HepG2 (cell line): ENCODE measurements at regions not wholly inside any gene's neighbourhood (a gene's known extent, or its start where the extent isn't known, plus 50 kb on each side); places are given as distances from the start of the nearest gene placed in this dataset.

Experiments
- ATAC-seq: fragments of 200-7000 bp; cut with Tn5 transposase; 3 replicates; pipeline ENCODE4 v1.9.1; 2020; ENCODE audit warnings: mild to moderate bottlenecking, moderate library complexity
- BruUV-seq: library from RNA; stranded (reverse); fragments of 400-500 nt; replicated peaks from 2 replicates; lab custom pipeline; 2021; lab: Mats Ljungman, UMichigan
- CTCF ChIA-PET: fragments of 300-600 bp; formaldehyde crosslinking; extraction: SDS; loops from one replicate; lab custom pipeline; 2021; ENCODE audit warnings: low total read pairs, inconsistent platforms, low intra/inter-chr PET ratio; lab: Yijun Ruan, JAX
- POLR2A ChIA-PET: fragments of 350-600 bp; sonication (Branson Sonifier 250); formaldehyde crosslinking; loops from one replicate; lab custom pipeline; 2020; ENCODE audit warnings: antibody characterized with exemption, inconsistent platforms; lab: Yijun Ruan, JAX
- DNase-seq: peaks from one replicate; pipeline ENCODE4 v3.0.0-alpha.2; 2015; ENCODE audit warnings: low spot score
- FAIRE-seq: peaks from 3 replicates; lab custom pipeline; 2011; peaks lifted over from hg19 to GRCh38; lab: Jason Lieb, UNC
- H2AFZ ChIP-seq: one replicate; pipeline ENCODE4 v1.6.1; 2011; ENCODE audit warnings: low read length, inconsistent platforms
- H3K27ac ChIP-seq: fragments of 300-600 bp; 3 replicates; pipeline ENCODE4 v1.8.0; 2011; ENCODE audit warnings: mixed run types, mild to moderate bottlenecking, mixed read lengths, low read length, inconsistent platforms; ENCODE audit not compliant: insufficient read depth; ENCODE audit errors: extremely low read length
- H3K27me3 ChIP-seq, 2 experiments: fragments of 200-600 bp in 1 of 2; 2 replicates in 1 of 2; 3 replicates in 1 of 2; pipeline versions ENCODE4 v1.6.0 to v1.8.0; 2011; ENCODE audit warnings: low read length in 2 of 2, mild to moderate bottlenecking in 2 of 2, moderate library complexity in 2 of 2, inconsistent platforms in 1 of 2; ENCODE audit not compliant: insufficient read depth in 2 of 2, control insufficient read depth in 1 of 2
- H3K36me3 ChIP-seq, 2 experiments: fragments of 200-600 bp in 1 of 2; replicated peaks in 1 of 2; 2 replicates in 1 of 2; 3 replicates in 1 of 2; pipeline versions ENCODE4 v1.5.1 to v1.8.0; 2011; ENCODE audit warnings: low read length in 2 of 2, inconsistent platforms in 1 of 2; ENCODE audit not compliant: insufficient read depth in 2 of 2, control insufficient read depth in 1 of 2
- H3K4me1 ChIP-seq: 2 replicates; pipeline ENCODE4 v1.5.1; 2012; ENCODE audit warnings: low read length, inconsistent platforms; ENCODE audit not compliant: insufficient read depth
- H3K4me2 ChIP-seq: 2 replicates; pipeline ENCODE4 v1.6.0; 2011; ENCODE audit warnings: low read depth, low read length, inconsistent platforms
- H3K4me3 ChIP-seq, 3 experiments: fragments of 200-600 bp in 1 of 3; sonication (generic), shearing (Covaris generic) in 1 of 3; replicated peaks in 1 of 3; 2 replicates each; pipeline ENCODE4 v1.5.1; 2011 to 2016; ENCODE audit warnings: low read length in 3 of 3, inconsistent platforms in 2 of 3, low read depth in 2 of 3, mild to moderate bottlenecking in 2 of 3, control low read depth in 1 of 3, mixed read lengths in 1 of 3; ENCODE audit not compliant: insufficient read depth in 1 of 3
- H3K79me2 ChIP-seq: one replicate; pipeline ENCODE4 v1.6.1; 2011; ENCODE audit warnings: low read length, inconsistent platforms; ENCODE audit not compliant: insufficient read depth
- H3K9ac ChIP-seq: 2 replicates; pipeline ENCODE4 v1.6.0; 2011; ENCODE audit warnings: mild to moderate bottlenecking, low read depth, low read length, inconsistent platforms; ENCODE audit not compliant: insufficient read depth
- H3K9me3 ChIP-seq: 2 replicates; pipeline ENCODE4 v1.5.1; 2012; ENCODE audit warnings: mild to moderate bottlenecking, low read length
- H4K20me1 ChIP-seq: 2 replicates; pipeline ENCODE4 v1.6.0; 2011; ENCODE audit warnings: inconsistent platforms, mild to moderate bottlenecking, low read length, moderate library complexity; ENCODE audit not compliant: insufficient read depth
- CENPT ChIP-seq: sonication (generic); formaldehyde crosslinking; IDR thresholded peaks from 2 replicates; pipeline ENCODE4 v1.8.0; 2022; ENCODE audit warnings: low read depth, mild to moderate bottlenecking, moderate library complexity, missing genetic modification reagents
- DPF2 ChIP-seq: sonication (generic); formaldehyde crosslinking; IDR thresholded peaks from 2 replicates; pipeline ENCODE4 v1.4.0; 2020; ENCODE audit warnings: mild to moderate bottlenecking, low read depth, missing genetic modification reagents, borderline replicate concordance
- FLYWCH1 ChIP-seq: sonication (generic); formaldehyde crosslinking; IDR thresholded peaks from 2 replicates; pipeline ENCODE4 v1.8.1; 2023; ENCODE audit warnings: mild to moderate bottlenecking, missing genetic modification reagents
- GTF2F1 ChIP-seq: fragments of 150-350 bp; IDR thresholded peaks from 2 replicates; pipeline ENCODE4 v1.6.1; 2014; ENCODE audit warnings: low read length
- HOXD1 ChIP-seq: sonication (generic); formaldehyde crosslinking; IDR thresholded peaks from 2 replicates; pipeline ENCODE4 v1.5.0; 2020; ENCODE audit warnings: missing genetic modification reagents
- PHF8 ChIP-seq: sonication (generic); formaldehyde crosslinking; IDR thresholded peaks from 2 replicates; pipeline ENCODE4 v1.5.0; 2020; ENCODE audit warnings: missing genetic modification reagents
- ZFP36L1 ChIP-seq: sonication (generic); formaldehyde crosslinking; IDR thresholded peaks from 2 replicates; pipeline ENCODE4 v1.8.0; 2022; ENCODE audit warnings: mild to moderate bottlenecking, missing genetic modification reagents, moderate library complexity
- ZKSCAN8 ChIP-seq: IDR thresholded peaks from 2 replicates; pipeline ENCODE4 v1.6.1; 2016; ENCODE audit warnings: borderline replicate concordance, missing genetic modification reagents, missing compliant biosample characterization
- in situ Hi-C: cut with HindIII; loops from 2 replicates; pipeline ENCODE4 v1.10.0; 2017; ENCODE audit warnings: low pct_unique_long_range_greater_than_20kb; ENCODE audit not compliant: extremely low pct_ligation_motif_present
- intact Hi-C: fragments of 100-400 bp; cut with micrococcal nuclease; formaldehyde crosslinking; loops from one replicate; pipeline ENCODE4 v1.10.0; 2022; ENCODE audit not compliant: unreplicated experiment
- TF ChIP-seq, protein P1 (sequence below): sonication (generic); formaldehyde crosslinking; IDR thresholded peaks from 2 replicates; pipeline ENCODE4 v1.4.0; 2020; ENCODE audit warnings: missing genetic modification reagents, mild to moderate bottlenecking, borderline replicate concordance
- TF ChIP-seq, protein P2 (sequence below): sonication (generic); formaldehyde crosslinking; IDR thresholded peaks from 2 replicates; pipeline ENCODE4 v1.4.0; 2020; ENCODE audit warnings: missing genetic modification reagents
- TF ChIP-seq, protein P3 (sequence below): sonication (generic); formaldehyde crosslinking; IDR thresholded peaks from 2 replicates; pipeline ENCODE4 v1.5.0; 2020; ENCODE audit warnings: missing genetic modification reagents, mild to moderate bottlenecking, borderline replicate concordance

DNA sequence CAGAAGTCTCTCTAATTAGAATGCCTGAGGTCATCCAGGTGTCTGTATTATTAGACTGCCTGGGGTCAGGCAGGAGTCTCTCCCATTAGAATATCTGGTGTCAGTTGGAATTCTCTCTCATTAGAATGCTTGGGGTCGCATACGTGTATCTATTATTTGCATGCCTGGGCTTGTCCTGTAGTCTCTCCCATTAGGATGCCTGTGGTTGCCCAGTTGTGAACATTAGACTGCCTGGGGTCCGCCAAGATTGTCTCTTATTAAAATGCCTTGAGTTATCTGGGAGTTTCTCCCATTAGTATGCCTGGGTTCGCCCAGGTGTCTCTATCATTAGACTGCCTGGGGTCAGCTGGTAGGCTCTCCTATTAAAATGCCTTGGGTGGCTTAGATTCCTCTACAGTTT, 1494.7 kb downstream of the UQCRFS1 start (continued):
- TF ChIP-seq, protein P1, sequence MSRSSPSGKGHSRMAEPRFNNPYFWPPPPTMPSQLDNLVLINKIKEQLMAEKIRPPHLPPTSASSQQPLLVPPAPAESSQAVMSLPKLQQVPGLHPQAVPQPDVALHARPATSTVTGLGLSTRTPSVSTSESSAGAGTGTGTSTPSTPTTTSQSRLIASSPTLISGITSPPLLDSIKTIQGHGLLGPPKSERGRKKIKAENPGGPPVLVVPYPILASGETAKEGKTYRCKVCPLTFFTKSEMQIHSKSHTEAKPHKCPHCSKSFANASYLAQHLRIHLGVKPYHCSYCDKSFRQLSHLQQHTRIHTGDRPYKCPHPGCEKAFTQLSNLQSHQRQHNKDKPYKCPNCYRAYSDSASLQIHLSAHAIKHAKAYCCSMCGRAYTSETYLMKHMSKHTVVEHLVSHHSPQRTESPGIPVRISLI (CRISPR knock-in tag): no peak
- TF ChIP-seq ZKSCAN8 (no peak), HOXD1 (CRISPR knock-in tag) (no peak), PHF8 (CRISPR knock-in tag) (no peak), GTF2F1 (no peak)
- TF ChIP-seq, protein P2, sequence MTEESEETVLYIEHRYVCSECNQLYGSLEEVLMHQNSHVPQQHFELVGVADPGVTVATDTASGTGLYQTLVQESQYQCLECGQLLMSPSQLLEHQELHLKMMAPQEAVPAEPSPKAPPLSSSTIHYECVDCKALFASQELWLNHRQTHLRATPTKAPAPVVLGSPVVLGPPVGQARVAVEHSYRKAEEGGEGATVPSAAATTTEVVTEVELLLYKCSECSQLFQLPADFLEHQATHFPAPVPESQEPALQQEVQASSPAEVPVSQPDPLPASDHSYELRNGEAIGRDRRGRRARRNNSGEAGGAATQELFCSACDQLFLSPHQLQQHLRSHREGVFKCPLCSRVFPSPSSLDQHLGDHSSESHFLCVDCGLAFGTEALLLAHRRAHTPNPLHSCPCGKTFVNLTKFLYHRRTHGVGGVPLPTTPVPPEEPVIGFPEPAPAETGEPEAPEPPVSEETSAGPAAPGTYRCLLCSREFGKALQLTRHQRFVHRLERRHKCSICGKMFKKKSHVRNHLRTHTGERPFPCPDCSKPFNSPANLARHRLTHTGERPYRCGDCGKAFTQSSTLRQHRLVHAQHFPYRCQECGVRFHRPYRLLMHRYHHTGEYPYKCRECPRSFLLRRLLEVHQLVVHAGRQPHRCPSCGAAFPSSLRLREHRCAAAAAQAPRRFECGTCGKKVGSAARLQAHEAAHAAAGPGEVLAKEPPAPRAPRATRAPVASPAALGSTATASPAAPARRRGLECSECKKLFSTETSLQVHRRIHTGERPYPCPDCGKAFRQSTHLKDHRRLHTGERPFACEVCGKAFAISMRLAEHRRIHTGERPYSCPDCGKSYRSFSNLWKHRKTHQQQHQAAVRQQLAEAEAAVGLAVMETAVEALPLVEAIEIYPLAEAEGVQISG (CRISPR knock-in tag): no peak

DNA sequence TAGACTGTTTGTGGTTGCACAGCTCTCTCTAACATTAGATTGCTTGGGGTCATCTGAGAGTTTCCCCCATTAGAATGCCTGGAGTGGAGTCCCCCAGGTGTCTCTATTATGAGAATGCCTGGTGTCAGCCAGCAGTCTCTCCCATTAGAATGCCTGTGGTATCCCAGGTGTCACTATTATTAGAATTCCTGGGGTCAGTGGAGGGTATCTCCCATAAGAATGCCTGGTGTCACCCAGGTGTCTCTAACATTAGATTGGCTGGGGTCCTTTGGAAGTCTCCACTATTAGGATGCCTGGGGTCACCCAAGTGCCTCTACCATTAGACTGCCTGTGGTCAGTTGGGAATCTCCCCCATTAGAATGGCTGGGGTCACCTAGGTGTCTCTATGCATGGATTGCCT, 1495.1 kb downstream of the UQCRFS1 start:
- no peak for FAIRE-seq
- POLR2A ChIA-PET: no interaction called here
- CTCF ChIA-PET: no interaction called here
- TF ChIP-seq ZFP36L1 (CRISPR knock-in tag): no peak
- TF ChIP-seq, protein P3, sequence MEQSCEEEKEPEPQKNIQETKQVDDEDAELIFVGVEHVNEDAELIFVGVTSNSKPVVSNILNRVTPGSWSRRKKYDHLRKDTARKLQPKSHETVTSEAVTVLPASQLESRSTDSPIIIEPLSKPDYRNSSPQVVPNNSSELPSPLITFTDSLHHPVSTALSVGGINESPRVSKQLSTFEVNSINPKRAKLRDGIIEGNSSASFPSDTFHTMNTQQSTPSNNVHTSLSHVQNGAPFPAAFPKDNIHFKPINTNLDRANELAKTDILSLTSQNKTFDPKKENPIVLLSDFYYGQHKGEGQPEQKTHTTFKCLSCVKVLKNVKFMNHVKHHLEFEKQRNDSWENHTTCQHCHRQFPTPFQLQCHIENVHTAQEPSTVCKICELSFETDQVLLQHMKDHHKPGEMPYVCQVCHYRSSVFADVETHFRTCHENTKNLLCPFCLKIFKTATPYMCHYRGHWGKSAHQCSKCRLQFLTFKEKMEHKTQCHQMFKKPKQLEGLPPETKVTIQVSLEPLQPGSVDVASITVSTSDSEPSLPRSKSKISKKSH (CRISPR knock-in tag): no peak
- no peak for TF ChIP-seq DPF2 (CRISPR knock-in tag)
- TF ChIP-seq CENPT: no peak
- TF ChIP-seq FLYWCH1 (CRISPR knock-in tag): no peak

More for the DNA sequence above, 1495.1 kb downstream of the UQCRFS1 start:
- no peak for ATAC-seq
- no peak overlapping the region for H3K4me2 ChIP-seq
- H3K27me3 ChIP-seq: no peaks in the 10 kb centered on the region
- DNase-seq: no peak
- H3K4me1 ChIP-seq: no peaks in the 10 kb centered on the region
- H4K20me1 ChIP-seq: no peaks in the 10 kb centered on the region
- peaks cover 100% of the 10 kb centered on the region for H3K9me3 ChIP-seq
- no peak overlapping the region for H3K4me3 ChIP-seq
- intact Hi-C loops: no loop called here
- no peak overlapping the region for H2AFZ ChIP-seq
- no peak overlapping the region for H3K27ac ChIP-seq
- in situ Hi-C loops: no loop called here
- H3K9ac ChIP-seq: no peak overlapping the region
- H3K79me2 ChIP-seq: no peaks in the 10 kb centered on the region
- no peaks in the 10 kb centered on the region for H3K36me3 ChIP-seq
- no TSS peak for BruUV-seq
